GM12878 (cell line): ENCODE measurements at regions not wholly inside any gene's neighbourhood (a gene's known extent, or its start where the extent isn't known, plus 50 kb on each side); places are given as distances from the start of the nearest gene placed in this dataset.

Experiments
- ATAC-seq: fragments of 200-7000 bp; cut with Tn5 transposase; 3 replicates; pipeline ENCODE4 v1.9.1; 2020; ENCODE audit warnings: mild to moderate bottlenecking, moderate library complexity
- BruUV-seq: library from RNA; stranded (reverse); fragments of 400-500 nt; replicated peaks from 2 replicates; lab custom pipeline; 2021; lab: Mats Ljungman, UMichigan
- CTCF ChIA-PET: fragments of 300-600 bp; sonication (Branson Sonifier 250); formaldehyde crosslinking; extraction: SDS; loops from one replicate; lab custom pipeline; 2021; ENCODE audit warnings: inconsistent platforms; lab: Yijun Ruan, JAX
- POLR2A ChIA-PET: fragments of 350-600 bp; formaldehyde crosslinking; extraction: SDS; loops from one replicate; lab custom pipeline; 2021; ENCODE audit warnings: inconsistent platforms; lab: Charles Lee
- RAD21 ChIA-PET: fragments of 300-600 bp; sonication (Branson Sonifier 250); formaldehyde crosslinking; loops from one replicate; lab custom pipeline; 2023; ENCODE audit warnings: antibody characterized with exemption; ENCODE audit not compliant: unreplicated experiment; lab: Charles Lee
- SMC1A ChIA-PET: fragments of 300-600 bp; sonication (Branson Sonifier 250); formaldehyde crosslinking; loops from one replicate; lab custom pipeline; 2023; ENCODE audit not compliant: unreplicated experiment, uncharacterized antibody; lab: Charles Lee
- DNase-seq: peaks from one replicate; pipeline ENCODE4 v3.0.0-alpha.2; 2011; ENCODE audit warnings: low read depth, low spot score
- FAIRE-seq: peaks from 3 replicates; lab custom pipeline; 2011; peaks lifted over from hg19 to GRCh38; lab: Jason Lieb, UNC
- H2AFZ ChIP-seq: 2 replicates; pipeline ENCODE4 v1.6.0; 2011; ENCODE audit warnings: low read depth, low read length, control low read depth; ENCODE audit not compliant: control insufficient read depth
- H3K27ac ChIP-seq: 2 replicates; pipeline ENCODE4 v1.5.1; 2011; ENCODE audit warnings: control low read depth; ENCODE audit not compliant: control insufficient read depth, insufficient read depth
- H3K27me3 ChIP-seq, 2 experiments: replicated peaks in 1 of 2; 2 replicates each; pipeline versions ENCODE4 v1.6.0 to v1.6.1; 2011; ENCODE audit warnings: low read length in 1 of 2; ENCODE audit not compliant: control insufficient read depth in 2 of 2, insufficient read depth in 2 of 2
- H3K36me3 ChIP-seq, 2 experiments: 2 replicates each; pipeline ENCODE4 v1.5.1; 2011; ENCODE audit warnings: low read length in 1 of 2; ENCODE audit not compliant: control insufficient read depth in 2 of 2, insufficient read depth in 2 of 2
- H3K4me1 ChIP-seq: 2 replicates; pipeline ENCODE4 v1.6.1; 2011; ENCODE audit warnings: mild to moderate bottlenecking, low read length, moderate library complexity, mixed read lengths; ENCODE audit not compliant: control insufficient read depth, insufficient read depth
- H3K4me2 ChIP-seq: 2 replicates; pipeline ENCODE4 v1.6.0; 2011; ENCODE audit warnings: control low read depth; ENCODE audit not compliant: control insufficient read depth, insufficient read depth
- H3K4me3 ChIP-seq: fragments of 200-600 bp; sonication (generic); 2 replicates; pipeline ENCODE4 v1.5.1; 2016
- H3K79me2 ChIP-seq: 2 replicates; pipeline ENCODE4 v1.6.0; 2011; ENCODE audit warnings: low read length; ENCODE audit not compliant: control insufficient read depth, insufficient read depth
- H3K9ac ChIP-seq: 2 replicates; pipeline ENCODE4 v1.8.0; 2011; ENCODE audit warnings: low read length, control low read depth, mixed read lengths; ENCODE audit not compliant: control insufficient read depth, insufficient read depth
- H3K9me3 ChIP-seq: replicated peaks from 3 replicates; pipeline ENCODE4 v1.5.1; 2011; ENCODE audit warnings: mild to moderate bottlenecking, low read length; ENCODE audit not compliant: control insufficient read depth, insufficient read depth
- H4K20me1 ChIP-seq: 2 replicates; pipeline ENCODE4 v1.6.0; 2011; ENCODE audit not compliant: control insufficient read depth, insufficient read depth
- CREM ChIP-seq: IDR thresholded peaks from 2 replicates; pipeline ENCODE4 v1.6.1; 2014; ENCODE audit warnings: antibody characterized with exemption, low read depth
- CUX1 ChIP-seq: IDR thresholded peaks from 2 replicates; pipeline ENCODE4 v1.6.1; 2012; ENCODE audit warnings: improper control_type of control experiment, low read depth, low read length; ENCODE audit not compliant: insufficient replicate concordance
- HCFC1 ChIP-seq: fragments of 150-350 bp; IDR thresholded peaks from 2 replicates; pipeline ENCODE4 v1.6.1; 2014; ENCODE audit warnings: low read length
- HDAC2 ChIP-seq: fragments of 200-600 bp; sonication (generic); IDR thresholded peaks from 2 replicates; pipeline ENCODE4 v1.6.1; 2017
- IKZF2 ChIP-seq, 2 experiments: fragments of 450-650 bp; IDR thresholded peaks; 2 replicates each; pipeline ENCODE4 v1.6.1; 2017; ENCODE audit warnings: mild to moderate bottlenecking in 2 of 2, moderate library complexity in 2 of 2
- MAX ChIP-seq: IDR thresholded peaks from 2 replicates; pipeline ENCODE4 v1.6.1; 2012; ENCODE audit warnings: low read depth, low read length, improper control_type of control experiment
- MTA2 ChIP-seq: fragments of 450-650 bp; IDR thresholded peaks from 2 replicates; pipeline ENCODE4 v1.6.1; 2016; ENCODE audit warnings: low read depth, mild to moderate bottlenecking, moderate library complexity
- NRF1 ChIP-seq: conservative IDR thresholded peaks from 2 replicates; pipeline ENCODE4 v1.6.1; 2011; ENCODE audit warnings: mild to moderate bottlenecking, low read depth, low read length, improper control_type of control experiment
- PML ChIP-seq: IDR thresholded peaks from 2 replicates; pipeline ENCODE4 v1.6.1; 2012; ENCODE audit warnings: low read length, inconsistent platforms
- RBBP5 ChIP-seq: fragments of 200-600 bp; sonication (generic); conservative IDR thresholded peaks from 2 replicates; pipeline ENCODE4 v1.6.1; 2016
- RCOR1 ChIP-seq: conservative IDR thresholded peaks from 2 replicates; pipeline ENCODE4 v1.6.1; 2012; ENCODE audit warnings: low read depth, low read length, improper control_type of control experiment
- STAT1 ChIP-seq: fragments of 450-650 bp; conservative IDR thresholded peaks from 2 replicates; pipeline ENCODE4 v1.6.1; 2014; ENCODE audit warnings: antibody characterized with exemption, mild to moderate bottlenecking
- WRNIP1 ChIP-seq: IDR thresholded peaks from 2 replicates; pipeline ENCODE4 v1.6.1; 2011; ENCODE audit warnings: low read depth, low read length, improper control_type of control experiment, borderline replicate concordance
- ZBTB40 ChIP-seq: fragments of 450-650 bp; IDR thresholded peaks from 2 replicates; pipeline ENCODE4 v1.6.1; 2016; ENCODE audit warnings: mild to moderate bottlenecking, moderate library complexity, borderline replicate concordance
- WGBS: methylation state at CpG from one replicate; pipeline ENCODE4 v1.1.6; 2016; ENCODE audit warnings: low lambda C conversion rate; ENCODE audit not compliant: insufficient replicate concordance, insufficient coverage; ENCODE audit errors: missing lambda C conversion rate; 5-methylcytosine and 5-hydroxymethylcytosine counted together
- in situ Hi-C: fragments of 300-500 bp; cut with MboI; formaldehyde crosslinking; loops from 9 replicates; pipeline ENCODE4 v1.14.3; 2018; ENCODE audit warnings: mixed read lengths
- intact Hi-C: fragments of 100-400 bp; cut with micrococcal nuclease; formaldehyde crosslinking; loops from one replicate; pipeline ENCODE4 v1.14.2; 2022; ENCODE audit not compliant: unreplicated experiment

GRCh38 chr6:26196846-26197635 is 109.8 kb downstream of the HFE start:
- Histone ChIP-seq H3K9me3 (no peaks in the 10 kb centered on the region), H3K27me3 (no peaks in the 10 kb centered on the region), H4K20me1 (no peaks in the 10 kb centered on the region; the same call in 1 of the 2 replicates), H3K4me1 (no peaks in the 10 kb centered on the region), H3K27ac (peak overlapping the region; percentile 80), H2AFZ (no peak overlapping the region), H3K4me2 (peak overlapping the region; percentile 87), H3K79me2 (peaks cover 38% of the 10 kb centered on the region), H3K4me3 (peak overlapping the region; percentile 73), H3K36me3 (no peaks in the 10 kb centered on the region), H3K9ac (peak overlapping the region; percentile 96)
- 0% methylated on average over 51 of the region's 51 CpGs for WGBS
- ChIA-PET SMC1A (interaction anchor here (0.6 to 5.2 kb wide), 20 partner anchors 9 to 164 kb away, joined by 3 to 32 read pairs (median 4); a partner anchor contains a TSS), POLR2A (interaction anchor here (1.0 to 8.5 kb wide), 17 partner anchors 11 to 1696 kb away, joined by 3 to 109 read pairs (median 5); a partner anchor contains a TSS), CTCF (interaction anchor here (0.6 to 6.4 kb wide), 9 partner anchors 14 to 73 kb away, joined by 3 to 35 read pairs (median 4); a partner anchor contains a TSS), RAD21 (interaction anchor here (1.0 to 4.7 kb wide), 14 partner anchors 10 to 174 kb away, joined by 3 to 36 read pairs (median 6); a partner anchor contains a TSS)
- ATAC-seq = peak; percentile 61
- DNase-seq = peak; percentile 99
- in situ Hi-C loops = loop anchor here (5.0 to 10.0 kb wide), 4 partner anchors 75 to 1695 kb away; a partner anchor contains a TSS
- TSS peak; percentile 94 for BruUV-seq
- FAIRE-seq = peak; percentile 64
- intact Hi-C loops = loop anchor here (5.0 kb wide), 5 partner anchors 95 to 1695 kb away; a partner anchor contains a TSS
- peak; percentile 99 for TF ChIP-seq PML
- no peak for TF ChIP-seq CUX1
- TF ChIP-seq MAX = peak; percentile 67
- TF ChIP-seq HDAC2 = no peak
- no peak for TF ChIP-seq MTA2
- TF ChIP-seq WRNIP1 = no peak
- 0 out of 2 replicates have a peak, but pooled peaks have one; percentile 72 for TF ChIP-seq RCOR1
- no peak; the same call in 1 of the 2 replicates for TF ChIP-seq ZBTB40
- no peak for TF ChIP-seq RBBP5
- no peak; the same call in 1 of the 2 replicates for TF ChIP-seq HCFC1
- no peak for TF ChIP-seq NRF1
- 0 out of 2 replicates have a peak, but pooled peaks have one; percentile 58 for TF ChIP-seq STAT1
- TF ChIP-seq CREM = peak; percentile 83; the same call in 1 of the 2 replicates
- no peak; a peak in 1 of 4 replicates for TF ChIP-seq IKZF2 (IDR thresholded peaks at IDR 0.05)
